ENCODE measurements at regions not wholly inside any gene's neighbourhood (a gene's known extent, or its start where the extent isn't known, plus 50 kb on each side); places are given as distances from the start of the nearest gene placed in this dataset.

DNA sequence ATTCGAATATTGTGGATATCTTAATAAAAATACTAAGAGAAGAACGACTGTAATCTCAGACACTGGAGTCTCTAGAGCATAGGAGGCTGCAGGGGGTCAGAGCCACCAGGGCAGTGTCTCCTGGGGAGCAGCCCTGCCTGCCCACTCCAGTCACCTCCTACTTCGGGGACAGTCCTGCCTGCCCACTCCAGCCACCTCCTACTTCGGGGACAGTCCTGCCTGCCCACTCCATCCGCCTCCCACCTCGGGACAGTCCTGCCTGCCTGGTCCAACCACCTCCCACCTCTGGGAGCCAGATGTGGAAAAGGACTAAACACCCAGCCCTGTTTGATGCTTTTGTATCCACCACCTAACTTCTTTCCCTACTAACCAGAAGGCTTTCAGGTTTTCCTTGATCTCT, 350.1 kb upstream of the SMIM21 start:
- TF ChIP-seq, protein P1, sequence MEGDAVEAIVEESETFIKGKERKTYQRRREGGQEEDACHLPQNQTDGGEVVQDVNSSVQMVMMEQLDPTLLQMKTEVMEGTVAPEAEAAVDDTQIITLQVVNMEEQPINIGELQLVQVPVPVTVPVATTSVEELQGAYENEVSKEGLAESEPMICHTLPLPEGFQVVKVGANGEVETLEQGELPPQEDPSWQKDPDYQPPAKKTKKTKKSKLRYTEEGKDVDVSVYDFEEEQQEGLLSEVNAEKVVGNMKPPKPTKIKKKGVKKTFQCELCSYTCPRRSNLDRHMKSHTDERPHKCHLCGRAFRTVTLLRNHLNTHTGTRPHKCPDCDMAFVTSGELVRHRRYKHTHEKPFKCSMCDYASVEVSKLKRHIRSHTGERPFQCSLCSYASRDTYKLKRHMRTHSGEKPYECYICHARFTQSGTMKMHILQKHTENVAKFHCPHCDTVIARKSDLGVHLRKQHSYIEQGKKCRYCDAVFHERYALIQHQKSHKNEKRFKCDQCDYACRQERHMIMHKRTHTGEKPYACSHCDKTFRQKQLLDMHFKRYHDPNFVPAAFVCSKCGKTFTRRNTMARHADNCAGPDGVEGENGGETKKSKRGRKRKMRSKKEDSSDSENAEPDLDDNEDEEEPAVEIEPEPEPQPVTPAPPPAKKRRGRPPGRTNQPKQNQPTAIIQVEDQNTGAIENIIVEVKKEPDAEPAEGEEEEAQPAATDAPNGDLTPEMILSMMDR (IDR thresholded peaks at IDR 0.05), result no peak
- intact Hi-C loops (cut with DNase I), result no loop called here
- H3K4me1 ChIP-seq, result no peaks in the 10 kb centered on the region

DNA sequence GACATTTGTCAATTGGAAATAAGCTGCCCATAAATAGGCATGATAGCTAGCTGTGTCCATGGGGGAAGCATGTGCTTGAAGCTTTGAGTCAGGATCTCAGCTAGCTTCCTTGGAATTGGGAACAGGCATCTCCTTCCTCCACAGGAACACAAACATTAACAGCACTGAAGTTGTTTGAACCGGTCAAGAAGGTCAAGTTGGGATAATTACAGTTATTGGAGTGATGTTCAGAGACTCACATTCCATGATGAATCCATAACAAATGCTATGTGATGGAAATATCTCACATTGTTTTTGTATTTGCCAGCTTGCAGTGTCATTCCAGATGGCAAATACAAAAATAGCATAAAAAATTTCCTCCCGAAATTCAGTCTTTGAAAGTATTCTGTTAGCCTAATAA, 347.6 kb upstream of the SMIM21 start:
- no peaks in the 10 kb centered on the region for H3K9me3 ChIP-seq
- TF ChIP-seq, protein P1 (IDR thresholded peaks at IDR 0.05), result no peak
- H3K27ac ChIP-seq, result no peak overlapping the region
- intact Hi-C loops (cut with DNase I), result no loop called here
- DNase-seq, result no peak
- no peaks in the 10 kb centered on the region for H3K4me1 ChIP-seq
- H3K9ac ChIP-seq (ENCODE audit: low read depth in 2 of 2, low read length in 2 of 2), result no peak overlapping the region
- H3K27me3 ChIP-seq, result no peaks in the 10 kb centered on the region
- H3K4me3 ChIP-seq, result no peak overlapping the region
- H3K36me3 ChIP-seq, result no peaks in the 10 kb centered on the region

More for the DNA sequence above, 350.1 kb upstream of the SMIM21 start:
- no peak for DNase-seq
- no peak overlapping the region for H3K27ac ChIP-seq
- no peak overlapping the region for H3K4me3 ChIP-seq
- no peak overlapping the region for H3K9ac ChIP-seq (ENCODE audit: low read depth in 2 of 2, low read length in 2 of 2)
- no peaks in the 10 kb centered on the region for H3K36me3 ChIP-seq
- H3K9me3 ChIP-seq, result no peaks in the 10 kb centered on the region
- no peaks in the 10 kb centered on the region for H3K27me3 ChIP-seq

DNA sequence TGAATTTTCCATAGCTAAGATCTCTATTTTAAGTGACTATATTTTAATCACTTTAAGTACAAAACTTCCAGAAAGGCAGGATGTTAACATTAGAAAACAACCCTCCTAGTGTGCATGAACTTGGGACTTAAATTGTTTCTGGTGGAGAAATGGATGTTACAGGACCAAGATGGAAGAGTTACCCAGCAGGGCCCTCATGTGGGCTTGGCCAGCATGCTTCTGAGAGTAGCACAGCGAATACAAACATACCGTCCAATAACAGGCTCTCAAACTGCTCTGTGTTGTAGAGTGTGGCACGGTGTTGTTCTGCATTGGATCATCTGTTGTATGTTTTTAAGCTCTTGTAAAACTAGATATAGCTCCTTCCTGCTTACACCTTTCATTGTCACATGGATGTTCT, 346.1 kb upstream of the SMIM21 start:
- H3K36me3 ChIP-seq, result no peaks in the 10 kb centered on the region
- H3K4me1 ChIP-seq, result no peaks in the 10 kb centered on the region
- H3K9me3 ChIP-seq, result no peaks in the 10 kb centered on the region
- intact Hi-C loops (cut with DNase I), result no loop called here
- H3K27ac ChIP-seq, result no peak overlapping the region
- H3K9ac ChIP-seq (ENCODE audit: low read depth in 2 of 2, low read length in 2 of 2), result no peak overlapping the region
- TF ChIP-seq, protein P1 (IDR thresholded peaks at IDR 0.05), result no peak
- no peaks in the 10 kb centered on the region for H3K27me3 ChIP-seq
- no peak for DNase-seq
- H3K4me3 ChIP-seq, result no peak overlapping the region

DNA sequence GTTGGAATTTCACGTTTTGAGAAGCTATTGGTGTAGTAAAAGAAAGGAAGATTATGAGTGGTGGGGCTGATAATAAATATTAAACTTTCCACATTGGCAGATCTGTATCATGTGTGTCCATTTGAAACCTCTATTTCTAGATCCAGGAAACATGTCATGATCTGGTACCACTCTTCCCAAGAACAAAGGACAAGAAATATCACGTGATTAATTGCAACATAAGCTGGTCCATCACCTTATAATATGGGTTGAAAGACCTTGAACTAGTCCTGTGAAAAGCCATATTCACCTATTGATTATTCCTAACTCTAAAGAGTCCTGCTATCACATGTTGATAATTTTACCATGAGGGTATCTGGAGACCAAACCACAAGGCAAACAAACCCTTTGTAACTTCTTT, 335.3 kb upstream of the SMIM21 start:
- TF ChIP-seq, protein P1 (IDR thresholded peaks at IDR 0.05), result no peak
- H3K4me3 ChIP-seq, result no peak overlapping the region
- H3K27ac ChIP-seq, result no peak overlapping the region
- H3K9me3 ChIP-seq, result no peaks in the 10 kb centered on the region
- H3K9ac ChIP-seq (ENCODE audit: low read depth in 2 of 2, low read length in 2 of 2), result no peak overlapping the region
- intact Hi-C loops (cut with DNase I), result no loop called here
- H3K27me3 ChIP-seq, result no peaks in the 10 kb centered on the region
- H3K36me3 ChIP-seq, result no peaks in the 10 kb centered on the region
- no peaks in the 10 kb centered on the region for H3K4me1 ChIP-seq
- no peak for DNase-seq

DNA sequence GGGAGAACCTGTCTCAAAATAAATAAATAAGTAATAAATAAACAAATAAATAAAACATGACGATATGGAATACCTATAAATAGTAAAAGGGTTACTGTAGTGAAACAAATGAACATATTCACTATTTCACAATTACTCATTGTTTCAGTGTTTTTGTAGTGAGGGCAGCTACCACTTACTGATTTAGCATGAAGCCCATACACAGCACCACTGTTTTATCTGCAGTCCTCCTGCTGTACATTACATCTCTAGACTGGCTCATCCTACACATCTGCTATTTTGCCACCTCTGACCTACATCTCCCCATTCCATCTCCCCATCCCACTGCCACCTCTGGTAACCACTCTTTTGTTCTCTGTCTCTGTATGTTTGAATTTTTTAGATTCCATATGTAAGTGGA, 332.7 kb upstream of the SMIM21 start:
- H3K4me3 ChIP-seq, result no peak overlapping the region
- no peak overlapping the region for H3K27ac ChIP-seq
- no peaks in the 10 kb centered on the region for H3K4me1 ChIP-seq
- no peak overlapping the region for H3K9ac ChIP-seq (ENCODE audit: low read depth in 2 of 2, low read length in 2 of 2)
- no peaks in the 10 kb centered on the region for H3K27me3 ChIP-seq
- intact Hi-C loops (cut with DNase I), result no loop called here
- no peaks in the 10 kb centered on the region for H3K36me3 ChIP-seq
- DNase-seq, result no peak
- H3K9me3 ChIP-seq, result no peaks in the 10 kb centered on the region
- TF ChIP-seq, protein P1 (IDR thresholded peaks at IDR 0.05), result no peak

DNA sequence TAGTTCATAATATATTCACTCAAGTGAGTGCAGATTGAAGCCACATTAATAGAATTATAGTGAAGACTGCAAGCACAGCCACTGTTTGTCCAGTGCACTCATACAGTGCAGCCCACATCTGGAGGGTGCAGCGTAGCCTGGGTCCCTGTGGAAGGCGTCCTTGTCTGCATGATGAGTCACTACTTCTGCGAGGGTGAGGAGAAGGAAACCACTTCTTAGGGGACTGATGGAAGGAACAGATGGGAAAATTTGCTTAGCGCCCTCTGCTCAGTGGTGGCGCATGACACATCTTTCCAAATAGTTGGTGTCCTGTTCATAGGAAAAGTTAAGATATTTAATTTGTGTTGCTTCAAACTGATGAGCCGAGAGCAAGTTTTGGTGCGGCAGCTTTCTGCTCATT, 330.4 kb upstream of the SMIM21 start:
- H3K36me3 ChIP-seq, result no peaks in the 10 kb centered on the region
- H3K27ac ChIP-seq, result no peak overlapping the region
- no peaks in the 10 kb centered on the region for H3K4me1 ChIP-seq
- H3K9ac ChIP-seq (ENCODE audit: low read depth in 2 of 2, low read length in 2 of 2), result no peak overlapping the region
- no peaks in the 10 kb centered on the region for H3K9me3 ChIP-seq
- intact Hi-C loops (cut with DNase I), result no loop called here
- DNase-seq, result no peak
- H3K27me3 ChIP-seq, result no peaks in the 10 kb centered on the region
- TF ChIP-seq, protein P1 (IDR thresholded peaks at IDR 0.05), result no peak
- no peak overlapping the region for H3K4me3 ChIP-seq
